HL-60/S4 treated with retinoic acid at 250 ng/mL for 4 days and 3 days (cell line): ENCODE measurements at regions not wholly inside any gene's neighbourhood (a gene's known extent, or its start where the extent isn't known, plus 50 kb on each side); places are given as distances from the start of the nearest gene placed in this dataset.

Source experiments
- in situ Hi-C: fragments of 300-500 bp; cut with MboI; formaldehyde crosslinking; loops from 2 replicates; pipeline ENCODE4 v1.7.0; 2022; ENCODE audit warnings: low sequenced_read_pairs

DNA sequence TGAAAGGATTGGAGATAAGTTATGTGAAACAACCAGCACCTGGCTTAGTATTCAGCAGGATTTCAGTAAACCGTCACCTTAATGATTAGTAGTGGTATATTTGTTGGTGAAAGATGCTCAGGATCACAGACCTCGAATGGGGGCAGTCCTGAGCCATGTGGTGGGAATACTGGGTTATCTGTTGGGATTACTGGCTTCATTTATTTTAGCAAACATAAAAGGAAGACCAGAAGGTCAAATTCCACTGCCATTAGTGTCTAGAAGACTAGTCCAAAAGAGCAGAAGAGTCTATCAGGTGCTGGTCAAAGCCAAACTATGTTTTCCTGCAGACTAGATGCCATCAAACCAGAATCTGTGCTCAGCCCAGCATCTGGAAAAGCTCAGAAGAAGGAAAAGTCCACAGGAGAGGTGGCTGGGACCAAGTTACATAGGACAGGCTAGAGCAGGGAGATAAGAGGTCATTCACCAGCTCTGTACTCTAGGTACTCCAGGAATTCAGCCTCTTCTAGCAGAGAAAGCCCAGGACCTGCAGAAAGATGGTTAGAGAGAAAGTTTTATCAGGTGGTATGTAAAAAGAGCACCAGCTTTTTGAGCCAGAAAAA is 343.4 kb downstream of the PLPP3 start:
- in situ Hi-C loops = no loop called here

DNA sequence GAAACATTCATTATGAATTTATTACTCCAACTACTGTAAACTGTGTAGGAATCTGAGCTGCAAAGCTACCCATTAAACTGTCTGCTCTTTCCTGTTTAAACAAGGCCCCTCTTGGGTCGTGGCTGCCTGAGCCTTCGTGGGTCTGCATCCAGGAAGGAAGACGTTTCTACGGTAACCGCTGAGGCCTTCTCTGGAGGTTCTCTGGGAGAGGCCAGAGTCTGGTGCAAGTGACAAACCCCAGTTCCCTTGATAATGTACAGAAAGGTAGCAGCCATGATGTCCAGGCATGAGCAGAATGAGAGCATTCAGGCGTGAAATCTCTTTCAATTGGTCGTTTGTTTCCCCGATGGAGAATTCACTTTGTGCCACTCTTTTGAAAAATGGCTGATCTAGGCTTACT is 350.2 kb downstream of the PLPP3 start:
- in situ Hi-C loops = no loop called here

DNA sequence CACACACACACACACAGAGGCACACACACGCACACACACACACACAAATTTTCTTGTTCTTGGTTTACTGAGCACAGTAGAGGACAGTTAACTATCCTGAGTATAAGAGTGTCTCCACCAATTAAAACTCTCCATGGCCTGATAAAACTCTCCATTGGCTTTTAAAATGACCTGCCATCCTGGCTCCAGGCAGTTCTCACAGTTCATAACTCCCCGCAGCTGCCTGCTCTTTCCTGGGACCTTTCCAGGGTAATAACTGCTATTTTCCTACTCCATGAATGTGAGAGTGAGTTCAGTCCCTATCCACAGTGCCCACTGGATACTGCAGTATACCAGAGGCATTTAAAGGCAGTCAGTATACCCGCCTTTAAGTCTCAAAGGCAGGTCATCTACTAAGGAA is 351.5 kb downstream of the PLPP3 start:
- in situ Hi-C loops = no loop called here

DNA sequence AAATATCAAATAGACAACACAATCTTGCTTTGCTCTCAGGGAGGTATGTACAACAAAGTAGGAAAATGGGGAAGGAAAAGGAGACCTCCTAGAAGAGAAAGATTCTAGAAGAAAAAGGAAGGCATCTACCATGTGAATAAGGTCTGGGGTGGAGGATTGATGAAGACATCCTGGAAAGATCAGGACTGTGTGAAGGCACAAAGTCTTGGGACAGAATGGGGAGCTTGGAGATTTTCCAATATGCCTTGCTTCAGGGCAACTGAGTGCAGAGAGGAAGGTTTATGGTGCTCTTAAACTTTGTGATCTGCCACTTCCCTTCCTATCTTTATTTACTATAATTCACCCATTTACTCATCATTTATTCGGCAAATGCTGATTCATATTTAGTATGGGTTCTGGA is 352.0 kb downstream of the PLPP3 start:
- in situ Hi-C loops = no loop called here

DNA sequence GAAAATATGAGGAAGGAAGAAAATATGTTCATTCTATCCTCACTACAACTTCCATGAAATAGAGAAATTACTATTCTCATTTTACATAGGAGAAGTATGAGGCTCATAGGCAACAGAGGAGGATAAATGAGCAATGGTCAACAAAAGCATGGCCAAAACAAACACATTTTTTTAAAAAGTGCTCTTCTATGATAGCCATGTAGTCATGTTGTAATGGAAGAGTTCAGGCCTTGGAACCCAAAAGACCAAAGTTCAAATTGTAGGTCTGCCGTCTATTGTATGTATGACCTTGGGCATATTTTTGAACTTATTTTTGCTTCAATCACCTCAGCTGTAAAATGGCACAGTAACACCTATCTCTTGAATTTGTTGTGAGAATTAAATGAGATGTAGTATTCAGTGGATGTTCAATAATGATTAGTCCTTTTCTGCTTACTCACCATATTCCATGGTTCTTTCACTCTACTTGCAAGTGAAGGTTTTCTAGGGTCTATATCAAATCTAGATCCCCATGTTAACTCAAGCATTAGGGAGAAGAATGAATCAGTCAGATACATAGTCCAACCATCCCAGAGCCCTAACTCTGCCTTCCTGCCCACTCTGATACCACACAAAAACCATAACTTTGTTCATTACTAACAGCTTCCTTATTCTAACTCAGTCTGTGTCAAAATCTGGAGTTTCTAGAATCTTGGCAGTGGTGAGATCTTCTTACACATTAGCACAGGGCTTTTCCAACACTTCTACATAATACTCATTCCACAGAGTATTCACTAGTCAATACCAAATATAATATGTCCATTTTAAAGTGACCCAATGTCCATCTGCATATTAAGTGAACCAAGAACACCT is 353.2 kb downstream of the PLPP3 start:
- in situ Hi-C loops = no loop called here

DNA sequence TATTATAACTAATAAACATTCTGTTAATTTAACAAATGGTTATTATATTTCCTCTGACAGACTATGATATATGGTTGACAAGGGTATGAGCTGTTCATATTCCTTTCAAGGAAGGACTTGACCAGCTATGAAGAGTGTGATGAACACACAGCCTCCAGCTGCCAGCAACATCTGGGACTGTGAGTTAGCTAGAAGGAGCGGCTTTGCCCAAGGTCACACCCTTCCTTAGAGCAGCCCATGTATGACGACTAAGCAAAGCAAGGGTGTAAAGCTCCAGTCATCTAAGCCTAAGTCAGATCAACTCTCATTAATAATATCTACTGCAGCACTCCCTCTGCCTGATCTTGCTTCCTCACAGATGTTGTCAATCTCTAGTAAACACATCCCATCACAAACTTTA is 355.4 kb downstream of the PLPP3 start:
- in situ Hi-C loops = no loop called here

DNA sequence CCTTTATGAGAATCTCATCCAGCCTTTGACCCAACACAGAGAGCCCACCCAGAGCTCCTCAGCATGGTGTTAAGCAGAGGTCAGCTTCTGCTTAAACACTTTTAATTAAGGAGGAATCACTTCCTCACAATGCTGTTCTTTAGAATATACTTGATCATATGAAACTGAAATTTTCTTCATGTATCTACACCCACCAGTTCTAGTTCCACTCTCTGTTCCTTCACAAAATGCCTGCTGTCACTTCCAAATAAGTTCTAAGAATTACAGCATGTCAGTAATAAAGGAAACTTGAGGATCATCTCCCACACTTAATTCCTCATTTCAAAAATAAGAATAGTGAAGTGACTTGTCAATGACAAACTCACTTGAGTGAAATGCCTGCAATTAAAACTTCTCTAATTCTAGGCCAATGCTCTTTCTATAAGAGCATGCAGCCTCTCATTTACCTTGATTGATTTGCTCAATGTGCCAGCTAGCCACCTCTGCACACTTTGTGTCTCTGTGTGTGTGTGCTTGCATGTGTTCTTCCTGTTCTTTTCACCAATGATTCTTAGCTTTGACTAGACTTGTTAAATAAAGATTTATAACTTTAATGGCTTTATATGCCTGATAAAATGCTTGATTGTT is 356.3 kb downstream of the PLPP3 start:
- in situ Hi-C loops = no loop called here

DNA sequence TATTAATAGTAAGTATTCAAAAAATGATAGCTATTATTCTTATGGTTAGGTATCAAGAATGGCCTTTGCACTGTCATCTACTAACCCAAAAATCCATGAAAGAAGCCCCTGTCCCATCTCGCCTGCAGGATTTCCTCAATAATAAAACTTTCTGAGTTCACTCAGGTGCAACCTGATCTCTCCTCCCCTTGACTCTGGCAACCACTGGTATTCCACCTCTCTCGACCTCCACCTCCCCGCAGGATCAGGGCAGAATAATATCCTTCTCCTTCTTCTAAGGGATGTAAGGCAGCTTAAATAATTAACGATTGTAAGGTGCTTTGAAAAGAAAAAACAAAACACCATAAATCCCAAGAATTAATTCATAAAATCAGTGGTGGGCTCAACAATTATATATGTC is 359.3 kb downstream of the PLPP3 start:
- in situ Hi-C loops = no loop called here

DNA sequence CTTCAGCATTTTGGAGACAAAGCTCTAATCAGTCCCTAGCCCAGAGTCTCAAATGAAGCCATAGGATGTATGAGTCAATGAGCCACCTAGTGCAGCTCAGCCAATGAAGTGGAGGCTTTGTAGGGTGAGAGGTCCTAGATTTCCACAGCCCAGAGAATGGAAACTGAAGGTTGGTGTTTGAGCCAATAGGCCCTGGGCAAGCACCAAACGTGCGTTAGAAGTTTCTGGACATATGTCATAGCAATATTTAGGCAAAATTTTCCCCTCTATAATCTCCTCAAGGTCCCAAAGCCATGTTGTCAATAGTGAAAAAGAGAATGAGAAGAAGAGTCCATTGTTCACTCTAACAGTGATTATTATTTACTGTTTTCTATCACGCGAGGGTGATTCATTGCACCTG is 361.3 kb downstream of the PLPP3 start:
- in situ Hi-C loops = no loop called here

DNA sequence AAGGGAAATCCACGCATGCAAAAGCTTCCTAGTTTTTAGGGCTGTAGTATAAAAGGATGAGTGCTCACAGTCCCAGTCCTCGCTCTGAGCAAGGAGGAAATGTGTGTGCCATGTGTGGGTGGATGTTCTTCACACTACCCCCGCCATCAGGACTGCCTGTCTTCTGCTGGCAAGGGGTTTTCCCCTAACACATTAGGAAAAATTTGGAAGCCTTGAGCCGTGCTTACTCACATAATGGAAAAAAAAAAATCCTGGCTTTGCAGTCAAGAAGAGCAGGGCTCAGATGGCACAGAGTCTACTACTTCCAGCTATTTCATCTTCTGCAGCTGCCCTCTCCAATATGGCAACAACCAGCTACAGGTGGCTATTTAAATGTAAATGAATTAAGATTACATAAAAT is 363.1 kb downstream of the PLPP3 start:
- in situ Hi-C loops = no loop called here

DNA sequence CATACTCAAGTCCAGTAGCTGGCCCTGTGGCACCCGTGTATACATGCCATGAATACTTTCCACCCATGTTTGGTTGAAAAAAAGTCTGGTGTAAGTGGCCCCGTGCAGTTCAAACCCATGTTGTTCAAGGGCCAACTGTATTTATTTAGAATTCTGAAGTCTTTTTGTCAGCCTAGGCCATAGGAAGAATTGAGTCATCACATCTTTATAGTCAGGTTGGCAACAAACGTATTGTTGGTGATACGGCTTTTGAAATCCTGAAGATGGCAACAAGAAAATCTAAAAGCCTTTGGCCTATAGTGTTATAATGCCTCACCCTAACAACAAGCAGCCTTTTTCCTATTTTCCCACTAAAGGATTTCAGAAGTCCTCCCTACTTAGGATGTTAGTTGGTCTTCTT is 363.6 kb downstream of the PLPP3 start:
- in situ Hi-C loops = no loop called here

DNA sequence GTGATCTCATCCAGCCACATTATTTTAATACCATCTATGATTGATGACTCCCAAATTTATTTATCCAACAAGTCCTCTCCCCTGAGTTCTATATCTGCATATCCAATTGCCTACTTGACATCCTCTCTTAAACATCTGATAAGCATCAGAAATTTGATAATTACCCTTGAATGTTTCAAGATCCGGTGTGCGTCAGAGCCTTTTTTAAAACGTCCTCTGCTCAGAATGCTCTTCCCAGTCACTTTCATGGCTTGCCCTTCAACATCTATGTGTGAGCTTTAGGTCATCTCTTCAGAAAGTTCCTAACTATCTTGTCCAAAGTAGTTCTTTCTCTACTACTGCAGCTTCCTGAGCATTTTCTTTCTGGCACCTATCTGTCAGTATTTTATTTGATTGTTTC is 364.3 kb downstream of the PLPP3 start:
- in situ Hi-C loops = no loop called here

DNA sequence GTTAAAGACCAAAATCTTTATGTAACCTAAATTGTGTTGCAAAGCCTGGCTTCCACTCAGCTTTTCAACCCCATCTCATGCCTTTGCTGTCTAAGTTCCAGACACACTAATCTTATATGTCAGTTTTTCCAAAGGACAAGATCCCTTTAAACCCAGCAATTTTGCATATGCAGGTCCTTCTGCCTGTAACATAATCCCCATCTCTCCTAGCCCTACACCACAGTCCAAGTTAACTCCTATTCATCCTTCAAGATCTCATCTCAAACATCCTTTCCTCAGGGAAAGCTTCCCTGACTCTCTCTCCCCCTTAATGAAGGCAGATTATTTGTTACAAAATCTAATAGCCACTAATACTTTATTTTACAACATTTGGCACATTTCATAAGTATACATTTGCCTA is 366.3 kb downstream of the PLPP3 start:
- in situ Hi-C loops = no loop called here

DNA sequence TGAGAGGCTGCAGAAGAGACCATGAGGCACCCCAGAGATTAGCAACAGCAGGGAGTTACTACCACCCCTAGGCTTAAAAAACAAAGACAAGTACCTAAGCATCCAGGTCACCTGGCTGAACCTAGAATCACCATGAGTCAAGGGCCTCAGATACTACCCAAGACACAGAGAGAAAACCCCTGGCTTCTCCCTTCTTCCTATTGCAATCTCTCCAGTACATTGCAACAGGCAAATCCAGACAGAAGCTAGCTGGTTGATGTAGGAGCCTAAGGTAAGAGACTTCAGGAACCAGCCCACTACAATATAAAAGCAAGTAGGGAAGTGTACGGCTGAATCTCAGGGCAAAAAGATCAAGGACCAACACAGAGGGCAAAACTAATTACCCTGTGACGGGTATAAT is 367.2 kb downstream of the PLPP3 start:
- in situ Hi-C loops = no loop called here

DNA sequence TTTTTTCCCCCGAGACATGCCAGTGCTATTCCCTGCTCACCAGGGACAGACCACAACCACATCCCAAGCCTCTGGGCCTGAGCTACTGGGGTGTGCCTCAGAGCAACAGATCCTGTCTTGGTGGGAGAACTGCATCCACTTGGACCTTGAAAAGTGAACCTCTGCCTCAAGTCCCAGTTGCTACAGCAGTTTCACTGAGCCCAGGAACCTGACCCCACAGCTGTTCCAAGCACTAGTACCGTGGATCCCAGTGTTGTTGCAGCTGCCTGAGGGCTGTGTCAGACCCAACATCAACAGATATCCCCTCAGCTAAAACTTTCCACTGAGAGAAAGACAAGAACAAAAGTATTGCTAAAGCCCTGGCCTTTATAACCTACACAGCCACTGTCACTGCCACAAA is 373.0 kb downstream of the PLPP3 start:
- in situ Hi-C loops = no loop called here

DNA sequence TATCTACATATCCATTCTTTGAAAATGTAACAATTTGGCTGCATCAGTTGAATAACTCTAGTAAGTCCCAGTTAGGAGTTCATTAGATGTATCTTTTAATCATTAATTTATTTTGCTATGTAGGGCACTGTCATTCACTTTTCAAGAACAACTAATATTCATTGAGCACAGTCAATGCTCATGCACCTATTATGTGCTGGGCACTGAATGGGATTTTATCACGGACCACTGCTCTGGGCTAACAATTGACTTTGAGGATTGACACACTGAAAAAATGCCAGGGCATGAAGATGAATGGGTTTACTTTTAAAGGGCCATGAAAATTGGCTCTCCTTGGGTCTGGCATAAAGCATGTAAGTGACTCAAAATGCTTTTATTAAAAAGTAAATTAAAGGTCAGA is 375.2 kb downstream of the PLPP3 start:
- in situ Hi-C loops = no loop called here

DNA sequence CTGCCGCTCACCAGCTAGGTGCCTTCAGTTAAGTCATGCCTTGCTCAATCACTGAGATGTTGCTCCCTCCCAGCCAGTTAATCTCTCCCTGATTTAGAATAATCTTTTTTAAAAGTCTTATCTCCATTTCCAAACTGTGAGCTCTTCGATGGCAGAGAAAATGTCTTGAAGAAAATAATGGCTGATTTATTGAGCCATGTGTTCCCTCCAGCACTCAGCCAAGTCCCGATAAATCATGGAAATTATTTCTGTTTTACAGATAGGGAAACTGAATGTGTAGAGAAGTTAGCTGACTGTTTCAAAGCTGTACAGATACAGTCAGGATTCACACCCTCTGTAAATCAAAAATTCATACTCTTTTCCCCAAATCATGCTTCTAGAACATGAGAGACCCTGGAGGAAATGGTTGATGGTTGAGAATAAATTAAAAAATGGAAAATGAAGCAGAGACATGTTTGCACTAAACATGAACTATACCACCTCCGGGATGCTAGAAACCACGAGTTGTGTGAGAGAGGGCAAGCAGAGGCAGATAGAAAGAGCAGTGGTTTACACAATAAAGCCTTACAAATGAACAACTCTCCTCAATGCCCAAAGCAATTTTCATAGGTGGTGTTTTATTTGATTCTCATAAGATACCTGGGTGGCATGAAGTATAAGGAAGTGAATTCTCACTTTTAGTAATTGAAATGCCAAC is 376.4 kb downstream of the PLPP3 start:
- in situ Hi-C loops = no loop called here

DNA sequence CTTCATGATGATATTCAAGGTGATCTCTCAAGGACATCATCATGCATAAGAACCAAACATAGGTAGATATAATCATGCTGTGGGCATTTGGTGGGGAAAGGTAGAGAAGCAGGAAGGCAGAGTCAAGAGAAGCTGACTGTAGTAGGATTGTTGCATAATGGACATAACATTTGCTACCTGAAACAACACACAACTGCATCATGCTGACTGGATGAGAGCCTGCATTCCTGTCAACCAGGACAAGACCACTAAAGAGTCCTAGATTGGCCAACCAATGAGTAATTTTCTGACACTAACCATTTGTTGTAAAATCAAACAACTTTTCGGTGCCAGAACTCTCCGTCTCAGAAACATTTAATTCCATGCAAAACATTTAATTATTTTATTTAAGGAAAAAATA is 377.2 kb downstream of the PLPP3 start:
- in situ Hi-C loops = no loop called here

DNA sequence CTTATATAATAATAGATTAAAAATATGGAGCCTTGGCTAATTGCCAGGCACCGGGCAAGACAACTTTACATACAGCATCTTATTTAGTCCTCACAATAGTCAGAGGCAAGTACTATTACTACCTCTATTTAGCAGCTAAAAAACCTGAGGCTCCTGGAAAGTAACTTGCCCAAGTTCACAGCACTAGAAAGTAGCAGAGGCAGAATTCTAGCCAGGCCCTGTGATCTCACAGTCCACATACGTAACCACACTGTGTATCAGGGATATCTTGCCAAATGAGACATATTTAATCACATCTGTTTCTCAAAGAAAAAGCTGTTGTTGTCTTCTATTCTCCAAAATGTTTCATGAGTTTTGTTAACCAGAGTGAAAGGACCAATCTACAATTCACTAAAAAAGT is 378.5 kb downstream of the PLPP3 start:
- in situ Hi-C loops = no loop called here

DNA sequence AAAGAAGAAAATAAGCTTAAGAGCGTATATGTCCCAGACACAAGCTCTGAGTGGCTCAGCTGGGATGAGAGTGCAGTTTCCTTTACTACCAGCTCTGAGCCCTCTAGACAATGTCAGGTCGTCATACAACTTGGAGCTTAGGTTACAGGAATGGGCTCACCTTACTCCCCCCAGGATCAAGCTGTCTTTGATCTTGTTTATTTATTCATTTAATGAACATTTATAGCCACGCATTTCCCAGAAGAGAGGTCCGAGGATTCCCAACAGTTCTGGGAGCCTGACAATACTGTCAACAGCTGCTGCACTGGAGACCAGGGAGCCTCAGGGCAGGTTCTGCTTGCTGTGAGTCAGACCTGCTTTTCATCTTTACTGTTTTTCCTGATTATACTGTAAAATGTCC is 378.9 kb downstream of the PLPP3 start:
- in situ Hi-C loops = no loop called here

DNA sequence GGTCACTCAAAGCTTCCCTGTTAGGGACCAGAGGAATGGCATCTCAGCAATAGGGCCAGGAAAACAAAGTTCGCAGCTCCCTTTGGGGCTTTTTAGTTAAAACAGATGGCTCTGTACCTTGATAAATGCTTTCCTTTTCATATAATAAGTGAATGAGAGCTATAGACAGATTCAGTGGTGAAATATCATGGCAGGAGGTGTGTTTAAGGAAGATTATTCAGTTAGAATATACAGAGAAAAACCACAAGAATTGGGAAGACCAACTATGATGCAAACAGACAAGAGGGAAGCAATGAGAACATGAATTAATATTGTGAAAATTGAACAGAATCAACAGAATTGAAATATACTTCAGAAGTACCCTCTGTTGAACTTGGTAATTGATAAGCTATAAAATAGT is 379.4 kb downstream of the PLPP3 start:
- in situ Hi-C loops = no loop called here

DNA sequence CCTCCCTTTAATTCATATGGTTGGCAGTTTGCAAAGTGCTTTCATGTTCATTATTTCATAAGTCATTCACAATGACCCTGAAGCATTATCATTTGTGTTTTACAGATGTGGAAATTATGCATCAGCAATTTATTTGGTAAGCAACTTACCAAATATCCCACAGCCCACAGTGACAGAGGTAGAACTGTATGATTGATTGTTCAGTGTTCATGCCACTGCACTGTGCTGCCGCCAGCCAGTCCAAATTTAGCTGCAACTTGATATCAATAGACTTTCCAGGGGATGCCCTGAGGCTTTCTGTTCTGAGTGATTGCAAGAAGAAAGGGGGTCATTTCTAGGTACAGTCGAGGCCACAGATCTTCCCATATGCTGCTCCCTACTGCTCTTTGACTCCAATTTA is 380.3 kb downstream of the PLPP3 start:
- in situ Hi-C loops = no loop called here
